GM18499 (cell line): ENCODE measurements at regions not wholly inside any gene's neighbourhood (a gene's known extent, or its start where the extent isn't known, plus 50 kb on each side); places are given as distances from the start of the nearest gene placed in this dataset.

Experiments
- ATAC-seq: cut with Tn5 transposase; IDR thresholded peaks from one replicate; pipeline ENCODE4 v1.9.1; 2021; ENCODE audit warnings: moderate number of reproducible peaks; ENCODE audit not compliant: insufficient read depth, unreplicated experiment

GRCh38 chr20:50338479-50339391 lies 148.1 kb downstream of the CEBPB start:
- ATAC-seq = no peak

DNA sequence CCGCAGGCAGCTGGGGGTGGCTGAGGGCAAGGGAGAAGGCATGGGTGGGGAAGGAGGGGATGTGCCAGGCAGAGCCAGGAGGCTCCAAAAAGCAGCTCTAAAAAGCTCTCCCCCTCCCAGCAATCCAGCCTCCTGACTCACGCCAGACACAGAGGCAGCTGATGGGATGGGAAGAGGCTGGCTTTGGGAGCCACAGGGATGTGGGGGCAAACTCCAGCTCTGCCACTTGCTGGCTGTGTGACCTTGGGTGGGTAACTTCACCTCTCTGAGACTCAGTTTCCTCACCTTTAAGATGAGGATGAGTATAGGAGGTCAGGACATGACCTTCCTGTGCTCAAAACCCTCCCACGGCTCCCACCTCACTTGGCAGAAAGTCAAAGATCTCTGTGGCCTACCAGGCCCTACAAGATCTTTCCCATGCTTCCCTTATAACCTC lies 148.9 kb downstream of the CEBPB start:
- ATAC-seq = no peak

DNA sequence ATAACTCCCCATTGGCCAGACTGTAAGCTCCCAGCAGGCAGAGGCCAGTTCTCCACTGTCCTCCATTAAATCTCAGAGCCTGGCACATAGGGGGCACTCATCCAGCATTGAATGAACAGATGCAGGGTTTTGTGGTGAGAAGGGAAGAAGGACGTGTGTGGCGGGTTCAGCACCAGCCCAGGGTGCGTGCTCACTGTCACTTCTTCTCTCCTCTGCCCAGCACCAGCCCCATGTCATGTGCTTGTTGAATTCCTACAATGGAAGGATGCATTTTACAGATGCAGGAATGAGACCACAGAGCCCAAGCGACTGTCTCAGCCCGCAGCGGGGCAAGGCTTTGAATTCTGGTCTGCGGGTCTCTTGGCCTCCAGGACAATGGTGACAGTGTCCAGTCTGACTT lies 149.9 kb downstream of the CEBPB start:
- ATAC-seq = no peak

DNA sequence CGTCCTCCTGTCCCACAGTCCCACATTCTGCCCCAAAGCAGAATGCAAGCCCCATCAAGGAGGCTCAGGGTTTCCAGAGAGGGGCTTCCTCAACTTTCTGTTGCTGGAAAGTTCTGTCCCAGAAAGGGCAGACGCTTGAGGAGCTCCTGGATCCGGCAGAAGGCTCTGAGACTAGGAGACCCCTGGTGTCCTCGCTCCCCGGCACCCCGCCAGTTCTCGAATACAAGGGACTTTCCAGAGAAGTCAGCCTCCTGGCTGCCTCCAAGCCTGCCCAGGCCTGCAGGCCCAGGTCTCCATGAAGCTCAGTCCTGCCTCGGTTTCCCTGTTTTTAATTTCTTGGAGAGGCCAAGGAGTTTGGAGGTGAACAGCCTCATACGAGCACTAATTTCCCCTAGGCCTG lies 150.4 kb downstream of the CEBPB start:
- ATAC-seq = no peak

DNA sequence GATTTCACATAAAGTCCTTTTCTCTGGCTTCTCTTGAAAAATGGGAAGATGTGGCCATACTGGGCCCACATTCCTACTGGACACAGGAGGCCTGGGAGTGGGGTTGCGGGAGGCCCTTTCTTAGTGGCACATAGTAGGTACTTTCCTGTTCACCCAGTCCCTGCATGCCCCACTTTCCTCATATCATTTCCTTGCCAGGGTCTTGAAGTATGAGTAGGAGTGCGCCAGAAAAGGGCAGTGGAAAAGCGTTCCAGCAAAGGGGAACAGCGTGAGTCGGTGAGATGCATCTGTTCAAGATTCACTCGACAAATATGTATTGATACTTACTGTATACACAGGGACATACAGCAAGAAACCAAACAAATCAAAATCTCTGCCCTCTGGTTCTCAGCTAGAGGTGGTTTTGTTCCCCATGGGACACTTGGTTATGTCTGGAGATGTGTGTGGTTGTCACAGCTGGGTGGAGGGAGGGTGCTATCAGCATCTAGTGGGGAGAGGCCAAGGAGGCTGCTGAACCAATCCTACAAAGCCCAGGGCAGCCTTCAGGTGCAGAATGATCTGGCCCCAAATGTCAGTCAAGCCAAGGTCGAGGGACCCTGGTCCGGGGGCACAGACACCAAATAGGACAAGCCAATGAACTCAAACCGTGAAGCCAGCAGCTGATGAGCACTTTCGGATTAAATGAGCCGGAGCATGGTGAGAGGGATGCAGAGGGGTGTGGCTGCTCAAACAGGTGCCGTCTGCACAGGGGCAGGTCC lies 151.4 kb downstream of the CEBPB start:
- no peak for ATAC-seq

DNA sequence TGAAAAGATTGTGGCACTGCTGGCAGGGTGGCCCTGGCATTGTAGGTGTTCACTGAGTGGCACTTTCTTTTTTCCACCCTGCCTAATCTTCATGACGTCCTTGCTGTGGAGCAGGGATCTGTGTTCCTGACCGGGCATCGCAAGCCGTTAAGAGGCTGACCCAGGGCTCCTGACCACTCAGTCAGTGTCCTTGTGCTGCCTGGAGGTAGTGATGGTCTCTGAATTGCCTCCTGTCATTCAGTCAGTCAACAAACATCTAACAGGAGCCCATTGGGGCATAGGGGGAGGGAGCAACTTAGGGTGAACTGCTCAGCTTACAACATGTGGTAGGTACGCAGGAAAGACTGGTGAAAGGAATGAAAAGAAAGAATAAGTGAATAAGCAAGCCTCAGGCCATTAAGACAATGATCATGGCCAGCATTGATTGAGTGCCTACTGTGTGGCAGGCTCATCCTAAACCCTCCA lies 152.0 kb downstream of the CEBPB start:
- no peak for ATAC-seq

GRCh38 chr20:50343125-50343489 lies 152.5 kb downstream of the CEBPB start:
- ATAC-seq = no peak

DNA sequence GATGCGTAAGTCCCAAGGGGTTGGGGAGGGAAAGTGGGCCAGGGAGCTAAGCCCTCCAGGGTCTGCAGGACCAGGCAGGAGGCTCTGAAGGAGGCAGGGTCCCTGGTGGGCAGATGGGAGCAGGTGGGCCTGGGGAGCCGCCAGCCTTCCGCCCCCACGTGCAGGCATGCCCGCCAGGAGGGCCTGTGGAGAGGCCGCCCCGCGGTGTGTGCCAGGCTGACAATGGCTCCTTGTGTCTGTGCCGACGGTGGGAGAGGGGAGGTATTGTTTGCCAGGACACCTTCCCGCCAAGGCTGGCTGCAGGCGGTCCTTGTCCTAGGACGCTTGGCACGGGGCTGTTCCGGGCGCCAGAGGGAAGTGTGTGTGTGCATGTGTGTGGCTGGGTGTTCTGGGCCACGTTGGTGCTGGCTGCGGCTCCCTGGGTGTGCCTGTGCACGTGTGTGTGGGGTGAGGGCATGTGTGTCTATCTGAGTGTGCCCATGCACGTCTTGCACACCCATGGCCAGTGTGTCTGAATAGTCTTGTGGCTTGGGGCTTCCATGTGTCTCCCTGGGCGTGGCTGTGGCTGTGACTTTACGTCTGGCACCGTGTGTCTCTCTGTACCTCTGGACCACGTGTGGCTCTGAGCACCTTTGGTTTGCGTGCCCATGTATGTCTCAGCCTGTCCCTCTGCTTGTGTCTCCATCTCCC lies 153.0 kb downstream of the CEBPB start:
- no peak for ATAC-seq

DNA sequence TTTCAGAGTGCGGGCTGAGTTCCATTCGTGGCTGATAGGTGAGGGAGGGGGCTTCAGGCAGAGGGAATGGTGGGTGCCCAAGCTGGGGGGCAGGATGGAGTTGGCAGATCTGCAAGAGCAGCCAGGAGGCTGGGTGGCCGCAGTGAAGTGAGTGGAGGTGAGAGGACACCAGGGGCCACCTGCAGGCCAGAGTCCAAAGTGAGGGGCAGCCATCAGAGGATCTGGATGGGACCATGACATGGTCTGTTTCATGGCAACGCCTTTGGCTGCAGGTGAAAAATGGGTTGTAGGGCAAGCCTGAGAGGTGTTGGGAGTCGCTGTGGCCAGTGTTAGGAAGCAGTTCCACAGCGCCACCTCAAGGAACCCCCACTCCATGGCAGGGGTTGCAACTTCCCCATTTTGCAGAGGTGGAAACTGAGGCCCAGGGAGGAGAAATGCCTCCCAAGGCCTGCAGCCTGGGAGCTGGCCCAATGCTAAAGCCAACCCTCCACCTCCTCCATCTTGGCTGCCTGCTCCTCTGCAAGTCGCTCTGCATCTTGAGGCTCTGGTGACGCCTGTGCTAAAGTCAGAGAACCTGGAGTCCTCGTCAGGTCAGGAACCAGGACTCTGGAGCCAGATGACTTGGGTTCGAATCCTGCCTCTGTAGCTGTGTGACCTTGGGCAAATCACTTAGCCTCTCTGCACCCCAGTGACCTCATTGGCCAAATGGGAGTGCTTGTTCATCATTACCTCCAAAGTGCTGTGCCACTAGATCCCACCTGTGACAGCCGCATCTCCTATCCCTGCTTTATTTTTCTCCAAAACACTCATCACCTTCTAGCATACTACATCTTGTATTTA lies 153.8 kb downstream of the CEBPB start:
- ATAC-seq = no peak

GRCh38 chr20:50345712-50346373 lies 155.2 kb downstream of the CEBPB start:
- ATAC-seq = no peak

GRCh38 chr20:50346374-50347283 lies 156.0 kb downstream of the CEBPB start:
- ATAC-seq = no peak

DNA sequence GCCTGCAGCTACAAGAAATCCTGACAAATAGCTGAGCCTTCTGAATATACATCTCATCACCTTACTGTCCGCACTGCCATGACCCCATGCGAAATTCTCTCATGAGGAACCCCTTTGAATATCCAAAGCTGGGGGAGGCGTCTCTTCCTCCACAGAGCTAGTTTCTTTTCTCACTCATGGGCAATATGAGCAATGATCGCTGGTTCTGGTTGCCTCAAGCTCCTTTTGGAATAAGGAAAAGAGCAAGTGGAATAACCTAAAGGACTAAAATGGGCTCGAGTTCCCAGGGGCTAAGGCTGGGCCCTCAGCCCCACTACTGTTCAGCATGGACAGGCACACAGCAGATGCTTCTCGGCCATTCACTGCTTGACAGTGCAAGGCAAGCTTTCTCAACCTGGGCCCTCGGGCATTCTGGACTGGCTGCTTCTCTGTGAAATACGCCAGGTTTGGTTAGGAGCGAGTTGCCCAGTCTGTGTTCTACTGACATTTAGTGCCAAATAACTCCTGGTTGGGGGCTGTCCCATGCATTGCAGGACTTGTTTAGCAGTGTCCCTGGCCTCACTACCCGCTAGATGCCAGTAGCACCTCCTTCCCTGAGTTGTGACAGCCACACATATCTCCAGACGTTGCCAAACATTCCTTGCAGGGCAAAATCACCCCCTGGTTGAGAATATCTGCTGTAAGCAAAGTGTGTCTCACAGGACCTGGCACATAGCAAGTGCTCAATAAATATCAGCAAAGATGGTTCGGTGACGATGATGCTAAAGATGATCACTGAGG lies 156.8 kb downstream of the CEBPB start:
- ATAC-seq = no peak

DNA sequence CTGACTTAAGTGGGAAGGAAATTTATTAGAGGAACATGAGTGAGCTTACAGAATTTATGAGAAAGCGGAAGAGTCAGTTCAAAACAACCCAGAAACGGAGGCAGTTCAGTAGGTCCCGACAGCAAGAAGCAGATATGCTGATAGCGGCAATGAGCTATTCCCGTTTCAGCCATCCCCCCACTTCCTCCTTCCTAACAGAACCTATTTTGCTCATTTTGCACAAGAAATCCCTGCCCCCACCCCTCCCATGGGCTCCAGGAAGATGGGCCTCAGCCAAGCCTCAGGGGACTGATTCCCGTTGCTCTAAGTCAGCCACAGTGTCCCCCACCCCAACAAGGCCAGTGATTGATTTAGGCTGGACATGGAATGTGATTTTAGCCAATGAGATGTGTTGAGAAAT lies 157.5 kb downstream of the CEBPB start:
- ATAC-seq = no peak

DNA sequence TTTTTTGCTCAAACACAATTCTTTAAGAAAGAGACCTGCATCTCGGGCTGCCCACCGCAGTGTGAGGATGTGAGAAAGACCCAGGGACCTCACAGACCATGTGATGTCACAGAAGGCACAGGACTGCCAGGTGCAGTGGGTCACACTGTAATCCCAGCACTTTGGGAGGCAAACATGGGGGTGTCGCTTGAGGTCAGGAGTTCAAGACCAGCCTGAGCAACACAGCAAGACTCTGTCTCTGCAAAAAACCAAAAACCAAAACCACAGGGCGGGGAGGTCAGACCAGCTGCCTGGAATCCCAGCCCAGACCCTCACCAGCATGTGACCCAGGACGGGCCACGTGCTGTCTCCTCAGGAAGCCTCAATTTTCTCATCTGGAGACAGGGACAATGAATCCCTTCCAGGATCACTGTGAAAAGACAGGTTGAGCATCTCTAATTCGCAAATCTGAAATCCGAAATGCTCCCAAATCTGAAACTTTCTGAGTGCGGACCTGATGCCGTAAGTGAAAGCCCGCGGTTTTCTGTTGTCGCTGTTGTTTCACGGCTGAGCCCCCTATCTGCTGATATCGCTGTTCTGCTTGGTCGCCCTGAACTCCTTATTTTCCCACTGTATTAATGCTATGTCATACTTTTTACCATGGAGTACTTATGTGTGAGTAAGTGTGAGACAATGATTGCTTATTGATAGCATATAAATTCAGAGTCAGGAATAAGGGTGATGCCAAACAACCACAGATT lies 159.5 kb upstream of the PTPN1 start:
- no peak for ATAC-seq

GRCh38 chr20:50351541-50351940 lies 158.6 kb upstream of the PTPN1 start:
- ATAC-seq = no peak

DNA sequence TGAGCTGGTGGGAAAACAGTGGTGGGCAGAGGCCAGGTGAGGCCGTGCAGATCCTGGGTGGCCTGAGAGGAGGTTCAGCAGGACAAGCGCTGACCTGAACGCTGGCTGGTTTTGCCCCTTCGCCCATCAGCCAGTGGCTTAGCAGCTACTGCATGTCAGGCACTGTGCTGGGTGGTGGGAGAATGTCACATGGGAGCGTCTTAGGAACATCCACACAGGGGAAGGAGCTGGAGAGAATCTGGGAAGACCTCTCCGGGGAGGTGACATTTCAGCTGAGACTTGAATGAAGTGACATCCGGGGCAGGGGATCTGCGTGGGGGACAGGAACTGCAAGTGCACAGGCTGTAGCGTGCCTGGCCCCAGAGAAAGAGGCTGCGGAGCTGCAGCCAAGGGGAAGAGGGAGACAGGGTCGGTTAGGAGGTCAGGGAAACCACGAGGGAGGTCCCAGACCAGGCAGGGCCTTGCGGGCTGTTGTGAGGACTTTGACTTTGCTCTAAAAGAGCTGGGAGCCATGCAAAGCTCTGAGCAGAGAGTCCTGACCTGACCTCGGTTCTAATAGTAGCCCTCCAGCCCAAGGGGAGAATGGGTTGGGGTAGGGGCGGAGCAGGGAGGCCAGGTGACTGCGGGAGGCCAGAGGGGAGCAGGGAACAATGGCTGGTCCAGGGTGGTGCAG lies 156.8 kb upstream of the PTPN1 start:
- ATAC-seq = no peak
